Activated B cell treated with CpG ODN at 0.5 μM for 24 hours (primary cell): ENCODE measurements at regions not wholly inside any gene's neighbourhood (a gene's known extent, or its start where the extent isn't known, plus 50 kb on each side); places are given as distances from the start of the nearest gene placed in this dataset.

Experiments
- ATAC-seq: fragments of 200-7000 bp; cut with Tn5 transposase; one replicate; pipeline ENCODE4 v1.10.0; 2021; ENCODE audit warnings: low read depth, mild to moderate bottlenecking, moderate library complexity
- CTCF ChIA-PET: fragments of 350-600 bp; sonication (Branson Sonifier 250); formaldehyde crosslinking; loops from one replicate; lab custom pipeline; 2021; ENCODE audit warnings: antibody characterized with exemption; lab: Charles Lee
- POLR2A ChIA-PET: fragments of 350-600 bp; sonication (Branson Sonifier 250); formaldehyde crosslinking; loops from one replicate; lab custom pipeline; 2021; ENCODE audit warnings: antibody characterized with exemption; lab: Charles Lee
- DNase-seq: peaks from one replicate; pipeline ENCODE4 v3.0.0; 2022
- H3K27ac Mint-ChIP-seq: one replicate; pipeline ENCODE4 v1.8.0; 2020; ENCODE audit warnings: mixed read lengths
- H3K27me3 Mint-ChIP-seq: one replicate; pipeline ENCODE4 v1.8.0; 2021; ENCODE audit warnings: mixed read lengths
- H3K36me3 Mint-ChIP-seq: one replicate; pipeline ENCODE4 v1.8.0; 2021; ENCODE audit warnings: low read depth, mixed read lengths
- H3K4me1 Mint-ChIP-seq: one replicate; pipeline ENCODE4 v1.8.0; 2021; ENCODE audit warnings: mixed read lengths
- H3K4me3 Mint-ChIP-seq: one replicate; pipeline ENCODE4 v1.8.0; 2020; ENCODE audit warnings: mild to moderate bottlenecking, mixed read lengths
- H3K9me3 Mint-ChIP-seq: one replicate; pipeline ENCODE4 v1.8.0; 2020; ENCODE audit warnings: mixed read lengths
- intact Hi-C: fragments of 100-400 bp; cut with micrococcal nuclease; formaldehyde crosslinking; loops from one replicate; pipeline ENCODE4 v1.15.1; 2024
- TF ChIP-seq, protein P1 (sequence below): fragments of 200-600 bp; IDR thresholded peaks from one replicate; pipeline ENCODE4 v1.8.0; 2022; ENCODE audit warnings: antibody characterized with exemption, mild to moderate bottlenecking

- POLR2A ChIA-PET, result no interaction called here
- no peak overlapping the region for H3K27ac Mint-ChIP-seq
- no peaks in the 10 kb centered on the region for H3K4me1 Mint-ChIP-seq
- H3K27me3 Mint-ChIP-seq, result peaks cover 10% of the 10 kb centered on the region
- intact Hi-C loops, result loop anchor here (10.0 kb wide), 1 partner anchor 1169 kb away; no protein-coding TSS in a partner anchor
- H3K36me3 Mint-ChIP-seq, result no peaks in the 10 kb centered on the region
- no peaks in the 10 kb centered on the region for H3K9me3 Mint-ChIP-seq
- ATAC-seq, result no peak
- TF ChIP-seq, protein P1, sequence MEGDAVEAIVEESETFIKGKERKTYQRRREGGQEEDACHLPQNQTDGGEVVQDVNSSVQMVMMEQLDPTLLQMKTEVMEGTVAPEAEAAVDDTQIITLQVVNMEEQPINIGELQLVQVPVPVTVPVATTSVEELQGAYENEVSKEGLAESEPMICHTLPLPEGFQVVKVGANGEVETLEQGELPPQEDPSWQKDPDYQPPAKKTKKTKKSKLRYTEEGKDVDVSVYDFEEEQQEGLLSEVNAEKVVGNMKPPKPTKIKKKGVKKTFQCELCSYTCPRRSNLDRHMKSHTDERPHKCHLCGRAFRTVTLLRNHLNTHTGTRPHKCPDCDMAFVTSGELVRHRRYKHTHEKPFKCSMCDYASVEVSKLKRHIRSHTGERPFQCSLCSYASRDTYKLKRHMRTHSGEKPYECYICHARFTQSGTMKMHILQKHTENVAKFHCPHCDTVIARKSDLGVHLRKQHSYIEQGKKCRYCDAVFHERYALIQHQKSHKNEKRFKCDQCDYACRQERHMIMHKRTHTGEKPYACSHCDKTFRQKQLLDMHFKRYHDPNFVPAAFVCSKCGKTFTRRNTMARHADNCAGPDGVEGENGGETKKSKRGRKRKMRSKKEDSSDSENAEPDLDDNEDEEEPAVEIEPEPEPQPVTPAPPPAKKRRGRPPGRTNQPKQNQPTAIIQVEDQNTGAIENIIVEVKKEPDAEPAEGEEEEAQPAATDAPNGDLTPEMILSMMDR, result no peak
- CTCF ChIA-PET, result interaction anchor here (0.9 to 2.9 kb wide), 4 partner anchors 11 to 265 kb away, joined by 3 to 14 read pairs (median 4); no protein-coding TSS in a partner anchor
- no peak for DNase-seq
- H3K4me3 Mint-ChIP-seq, result no peak overlapping the region
These were observed 141.0 kb upstream of the RASGRP1 start for GRCh38 chr15:38705436-38706219.

GRCh38 chr15:38706956-38707355 lies 142.3 kb upstream of the RASGRP1 start:
- POLR2A ChIA-PET, result no interaction called here

GRCh38 chr15:38707802-38708671 lies 143.4 kb upstream of the RASGRP1 start:
- intact Hi-C loops, result loop anchor here (1.0 to 10.0 kb wide), 2 partner anchors 1049 to 1167 kb away; no protein-coding TSS in a partner anchor
- DNase-seq, result no peak
- CTCF ChIA-PET, result interaction anchor here (1.2 to 2.9 kb wide), 7 partner anchors 9 to 1050 kb away, joined by 3 to 14 read pairs (median 5); no protein-coding TSS in a partner anchor
- no peaks in the 10 kb centered on the region for H3K9me3 Mint-ChIP-seq
- TF ChIP-seq, protein P1, result no peak
- ATAC-seq, result peak; percentile 65
- no peak overlapping the region for H3K4me3 Mint-ChIP-seq
- H3K36me3 Mint-ChIP-seq, result no peaks in the 10 kb centered on the region
- H3K27me3 Mint-ChIP-seq, result peaks cover 14% of the 10 kb centered on the region
- H3K4me1 Mint-ChIP-seq, result no peaks in the 10 kb centered on the region
- POLR2A ChIA-PET, result no interaction called here
- H3K27ac Mint-ChIP-seq, result no peak overlapping the region

More at GRCh38 chr15:38706956-38707355, 142.3 kb upstream of the RASGRP1 start:
- CTCF ChIA-PET, result interaction anchor here (1.0 to 2.9 kb wide), 9 partner anchors 8 to 1051 kb away, joined by 3 to 14 read pairs (median 5); no protein-coding TSS in a partner anchor
- TF ChIP-seq, protein P1, result no peak
- Mint-ChIP-seq H3K4me3 (no peak overlapping the region), H3K9me3 (no peaks in the 10 kb centered on the region), H3K4me1 (no peaks in the 10 kb centered on the region), H3K36me3 (no peaks in the 10 kb centered on the region), H3K27ac (no peak overlapping the region), H3K27me3 (peaks cover 14% of the 10 kb centered on the region)
- ATAC-seq (no peak), DNase-seq (no peak)
- intact Hi-C loops, result loop anchor here (10.0 kb wide), 1 partner anchor 1168 kb away; no protein-coding TSS in a partner anchor

DNA sequence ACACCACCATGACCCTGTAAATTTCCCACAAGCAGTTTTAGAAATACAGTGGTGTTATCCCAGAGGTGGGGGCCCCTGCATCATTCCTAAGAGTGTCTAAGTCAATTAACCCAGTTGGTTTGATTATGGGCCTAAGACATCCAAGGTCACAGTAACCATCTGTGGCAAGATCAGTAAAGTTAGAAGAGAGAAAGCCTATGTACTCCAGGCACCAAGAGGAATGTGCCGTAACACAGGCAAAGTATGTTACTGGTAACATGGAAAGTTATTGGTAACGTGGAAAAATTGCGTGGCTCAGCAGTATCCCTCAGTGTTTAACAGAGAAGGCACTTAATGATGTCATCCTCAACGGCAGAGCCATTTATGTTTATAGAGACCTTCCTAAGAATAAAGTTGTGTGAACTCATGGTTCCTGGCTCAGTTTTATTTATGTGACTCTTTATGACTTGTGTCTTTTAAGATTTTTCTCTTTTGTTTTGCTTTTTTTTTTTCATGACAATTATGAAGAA lies 144.1 kb upstream of the RASGRP1 start:
- intact Hi-C loops, result loop anchor here (1.0 to 10.0 kb wide), 2 partner anchors 1049 to 1166 kb away; no protein-coding TSS in a partner anchor
- Mint-ChIP-seq H3K27ac (no peak overlapping the region), H3K36me3 (no peaks in the 10 kb centered on the region), H3K4me3 (no peak overlapping the region), H3K4me1 (no peaks in the 10 kb centered on the region), H3K27me3 (peaks cover 18% of the 10 kb centered on the region), H3K9me3 (no peaks in the 10 kb centered on the region)
- CTCF ChIA-PET, result interaction anchor here (1.1 to 2.3 kb wide), 3 partner anchors 9 to 1048 kb away, joined by 3 to 10 read pairs (median 9); no protein-coding TSS in a partner anchor
- ATAC-seq (no peak), DNase-seq (no peak)
- POLR2A ChIA-PET, result interaction anchor here (0.7 kb wide), 1 partner anchor 650 kb away, joined by 3 read pairs; no protein-coding TSS in a partner anchor
- TF ChIP-seq, protein P1, result no peak
